ENCODE measurements at regions not wholly inside any gene's neighbourhood (a gene's known extent, or its start where the extent isn't known, plus 50 kb on each side); places are given as distances from the start of the nearest gene placed in this dataset.
A peak's percentile ranks its signal among the peaks of the same experiment; 100 is the strongest.
"Not testable (repeated sequence)": the region's sequence is repeated elsewhere in the genome, so short reads cannot be mapped to it uniquely, and the experiment has no call there.

GRCh38 chr6:132198040-132198439 lies 203.2 kb downstream of the MOXD1 start:
- DNase-seq = no peak

GRCh38 chr6:132194529-132194928 lies 206.7 kb downstream of the MOXD1 start:
- no peak for DNase-seq

GRCh38 chr6:132192631-132193030 lies 208.6 kb downstream of the MOXD1 start:
- peak; percentile 72 for DNase-seq

GRCh38 chr6:132190815-132191175 lies 210.5 kb downstream of the MOXD1 start:
- DNase-seq = no peak

- no peak for DNase-seq
Measured at GRCh38 chr6:132190097-132190814, 211.0 kb downstream of the MOXD1 start.

GRCh38 chr6:132188556-132189264 lies 212.6 kb downstream of the MOXD1 start:
- no peak for DNase-seq

- DNase-seq = no peak
Measured at GRCh38 chr6:132187816-132188215, 213.5 kb downstream of the MOXD1 start.

GRCh38 chr6:132184966-132185365 lies 216.3 kb downstream of the MOXD1 start:
- not testable (repeated sequence) for DNase-seq

- no peak for DNase-seq
Measured at GRCh38 chr6:132179955-132180354, 221.3 kb downstream of the MOXD1 start.

GRCh38 chr6:132174919-132175318 lies 223.7 kb upstream of the CCN2 start:
- DNase-seq = no peak

GRCh38 chr6:132168961-132169360 lies 217.8 kb upstream of the CCN2 start:
- DNase-seq = no peak

- no peak for DNase-seq
Measured at GRCh38 chr6:132167929-132168892, 217.0 kb upstream of the CCN2 start.

GRCh38 chr6:132166526-132167051 lies 215.4 kb upstream of the CCN2 start:
- no peak for DNase-seq

GRCh38 chr6:132165677-132166076 lies 214.5 kb upstream of the CCN2 start:
- DNase-seq = no peak

GRCh38 chr6:132161283-132161682 lies 210.1 kb upstream of the CCN2 start:
- DNase-seq = no peak

- peak; percentile 24 for DNase-seq
Measured at GRCh38 chr6:132153221-132153898, 202.2 kb upstream of the CCN2 start.

- DNase-seq = peak; percentile 72
Measured at GRCh38 chr6:132147530-132148011, 196.4 kb upstream of the CCN2 start.

- no peak for DNase-seq
Measured at GRCh38 chr6:132144456-132144855, 193.3 kb upstream of the CCN2 start.

- DNase-seq = no peak
Measured at GRCh38 chr6:132143258-132143657, 192.1 kb upstream of the CCN2 start.

GRCh38 chr6:132142768-132143167 lies 191.6 kb upstream of the CCN2 start:
- DNase-seq = no peak

GRCh38 chr6:132142308-132142707 lies 191.1 kb upstream of the CCN2 start:
- no peak for DNase-seq

- no peak for DNase-seq
Measured at GRCh38 chr6:132140189-132140588, 189.0 kb upstream of the CCN2 start.

All from femur (tissue), 1 donor.